Ascending aorta (tissue), 2 donors: ENCODE measurements at regions not wholly inside any gene's neighbourhood (a gene's known extent, or its start where the extent isn't known, plus 50 kb on each side); places are given as distances from the start of the nearest gene placed in this dataset.
"Not testable (repeated sequence)": the region's sequence is repeated elsewhere in the genome, so short reads cannot be mapped to it uniquely, and the experiment has no call there.

ENCODE experiments used
- DNase-seq, 2 donors: peaks; one replicate each; pipeline ENCODE4 v3.0.0-alpha.2; 2019; ENCODE audit warnings: low spot score in 2 of 2
- H3K27ac ChIP-seq, 2 donors: fragments of 200-600 bp; sonication (generic); one replicate each; pipeline ENCODE4 v1.5.1; 2016 to 2017; ENCODE audit warnings: mild to moderate bottlenecking in 1 of 2
- H3K27me3 ChIP-seq: fragments of 200-600 bp; sonication (generic); one replicate; pipeline ENCODE4 v1.5.1; 2017
- H3K36me3 ChIP-seq, 2 donors: fragments of 200-600 bp; sonication (generic); one replicate each; pipeline ENCODE4 v1.5.1; 2016
- H3K4me1 ChIP-seq, 2 donors: fragments of 200-600 bp; sonication (generic); one replicate each; pipeline ENCODE4 v1.5.1; 2016 to 2017; ENCODE audit warnings: mild to moderate bottlenecking in 1 of 2
- H3K4me3 ChIP-seq, 2 donors: fragments of 200-600 bp; sonication (generic); one replicate each; pipeline ENCODE4 v1.5.1; 2016 to 2017; ENCODE audit warnings: mild to moderate bottlenecking in 1 of 2
- H3K9me3 ChIP-seq, 2 donors: fragments of 200-600 bp; sonication (generic); one replicate each; pipeline ENCODE4 v1.5.1; 2016
- intact Hi-C: fragments of 100-400 bp; cut with DNase I; formaldehyde crosslinking; loops from one replicate; pipeline ENCODE4 v1.15.1; 2023
- TF ChIP-seq, protein P1 (sequence below), 3 experiments: fragments of 200-600 bp in 2 of 3; fragments of 450-650 bp in 1 of 3; sonication (generic) in 2 of 3; IDR thresholded peaks; one replicate each; pipeline ENCODE4 v1.5.1; 2016 to 2019; ENCODE audit warnings: antibody characterized with exemption in 3 of 3, mild to moderate bottlenecking in 1 of 3, moderate library complexity in 1 of 3

DNA sequence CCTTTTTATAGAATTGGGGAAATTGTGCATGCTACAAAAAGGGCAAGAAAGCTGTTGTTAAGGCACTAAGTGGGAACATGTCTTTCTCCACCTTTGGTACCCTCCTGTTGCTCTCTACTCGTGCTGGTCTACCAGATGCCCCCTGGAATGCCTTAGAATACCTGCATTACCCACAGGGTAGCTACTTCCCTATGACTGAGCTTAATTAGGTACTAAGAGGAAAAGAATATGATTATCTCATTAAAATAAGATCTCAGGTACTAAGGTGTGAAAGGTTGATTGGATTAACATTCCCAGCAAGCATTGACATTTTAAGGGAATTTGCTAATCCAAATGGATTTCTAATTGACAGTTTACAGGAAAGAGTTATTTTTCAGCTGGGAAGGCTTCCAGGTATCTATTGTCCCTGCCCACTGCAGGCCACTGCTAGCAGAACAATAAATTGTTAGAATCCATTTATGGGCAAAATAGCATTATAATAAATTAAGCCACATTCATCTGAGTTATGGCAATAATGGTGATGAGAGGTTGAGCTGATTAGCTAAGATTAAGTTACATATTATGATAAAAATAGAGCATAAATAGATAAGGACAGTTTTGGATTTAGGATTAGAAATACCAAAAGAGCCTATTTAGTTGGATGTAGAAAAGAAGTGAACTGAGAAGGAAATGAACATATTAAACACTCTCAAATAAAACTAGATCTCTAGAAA is 67.8 kb upstream of the GRIP1 start:
- no peaks in the 10 kb centered on the region for H3K4me1 ChIP-seq
- H3K27ac ChIP-seq: no peak overlapping the region
- no peaks in the 10 kb centered on the region for H3K27me3 ChIP-seq
- no peak for DNase-seq
- no peak overlapping the region for H3K4me3 ChIP-seq
- intact Hi-C loops: no loop called here
- TF ChIP-seq, protein P1, sequence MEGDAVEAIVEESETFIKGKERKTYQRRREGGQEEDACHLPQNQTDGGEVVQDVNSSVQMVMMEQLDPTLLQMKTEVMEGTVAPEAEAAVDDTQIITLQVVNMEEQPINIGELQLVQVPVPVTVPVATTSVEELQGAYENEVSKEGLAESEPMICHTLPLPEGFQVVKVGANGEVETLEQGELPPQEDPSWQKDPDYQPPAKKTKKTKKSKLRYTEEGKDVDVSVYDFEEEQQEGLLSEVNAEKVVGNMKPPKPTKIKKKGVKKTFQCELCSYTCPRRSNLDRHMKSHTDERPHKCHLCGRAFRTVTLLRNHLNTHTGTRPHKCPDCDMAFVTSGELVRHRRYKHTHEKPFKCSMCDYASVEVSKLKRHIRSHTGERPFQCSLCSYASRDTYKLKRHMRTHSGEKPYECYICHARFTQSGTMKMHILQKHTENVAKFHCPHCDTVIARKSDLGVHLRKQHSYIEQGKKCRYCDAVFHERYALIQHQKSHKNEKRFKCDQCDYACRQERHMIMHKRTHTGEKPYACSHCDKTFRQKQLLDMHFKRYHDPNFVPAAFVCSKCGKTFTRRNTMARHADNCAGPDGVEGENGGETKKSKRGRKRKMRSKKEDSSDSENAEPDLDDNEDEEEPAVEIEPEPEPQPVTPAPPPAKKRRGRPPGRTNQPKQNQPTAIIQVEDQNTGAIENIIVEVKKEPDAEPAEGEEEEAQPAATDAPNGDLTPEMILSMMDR (IDR thresholded peaks at IDR 0.05): no peak
- no peaks in the 10 kb centered on the region for H3K9me3 ChIP-seq
- H3K36me3 ChIP-seq: no peaks in the 10 kb centered on the region

DNA sequence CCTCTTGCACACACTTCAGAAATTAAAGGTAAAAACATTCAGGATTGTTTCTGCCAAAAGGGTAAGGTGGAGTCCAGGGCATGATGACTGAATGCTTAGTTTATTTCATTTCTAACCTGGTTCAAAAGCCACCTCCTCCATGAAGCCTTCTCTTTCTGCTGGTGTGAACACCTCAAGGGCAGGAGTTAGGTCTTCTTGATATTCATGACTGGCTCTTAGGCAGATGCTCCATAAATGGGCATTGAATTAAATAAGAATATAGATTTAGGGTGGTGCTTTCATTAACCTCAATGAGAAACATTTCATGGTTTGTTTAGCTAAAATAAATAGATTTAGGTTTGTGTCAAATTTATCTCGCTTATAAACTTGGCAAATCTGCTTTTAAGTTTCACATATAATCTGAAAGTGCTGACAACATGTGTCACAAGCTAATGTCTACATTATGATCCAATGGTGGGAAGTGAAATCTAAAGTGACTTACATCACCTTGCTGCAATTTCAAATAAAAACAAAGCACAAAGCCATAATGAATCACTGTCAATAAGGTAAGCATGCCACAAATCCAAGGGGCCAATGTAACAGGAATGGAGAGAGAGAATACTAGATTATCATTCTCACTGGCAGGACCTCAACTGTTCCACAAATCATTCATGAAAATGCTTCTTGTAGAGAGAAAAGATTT is 72.7 kb upstream of the GRIP1 start:
- no peak overlapping the region for H3K27ac ChIP-seq
- no peaks in the 10 kb centered on the region for H3K9me3 ChIP-seq
- no peaks in the 10 kb centered on the region for H3K27me3 ChIP-seq
- TF ChIP-seq, protein P1 (IDR thresholded peaks at IDR 0.05): no peak
- no peaks in the 10 kb centered on the region for H3K4me1 ChIP-seq
- H3K36me3 ChIP-seq: no peaks in the 10 kb centered on the region
- intact Hi-C loops: no loop called here
- no peak for DNase-seq
- no peak overlapping the region for H3K4me3 ChIP-seq

DNA sequence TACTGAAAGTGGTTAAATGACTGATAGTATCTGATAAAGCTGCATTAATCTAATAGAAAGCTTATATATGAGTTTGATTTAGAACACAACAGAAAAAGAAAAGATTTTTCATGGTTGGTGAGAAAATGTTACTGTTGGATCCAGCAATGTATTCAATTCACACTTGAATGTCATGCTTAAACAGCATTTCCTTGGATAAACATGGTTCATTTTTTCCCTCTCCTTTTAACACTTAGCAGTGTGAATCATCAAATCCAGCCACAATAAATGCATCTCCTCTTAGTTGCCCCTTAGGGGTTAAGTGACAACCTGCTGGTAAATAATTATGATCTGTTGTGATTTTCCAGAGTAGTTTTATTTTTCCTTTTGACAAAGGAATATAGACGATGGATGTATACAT is 74.9 kb upstream of the GRIP1 start:
- Histone ChIP-seq H3K4me1 (no peaks in the 10 kb centered on the region), H3K36me3 (no peaks in the 10 kb centered on the region), H3K27me3 (no peaks in the 10 kb centered on the region), H3K27ac (no peak overlapping the region), H3K4me3 (no peak overlapping the region), H3K9me3 (no peaks in the 10 kb centered on the region)
- TF ChIP-seq, protein P1 (IDR thresholded peaks at IDR 0.05): no peak
- no peak for DNase-seq
- intact Hi-C loops: no loop called here

DNA sequence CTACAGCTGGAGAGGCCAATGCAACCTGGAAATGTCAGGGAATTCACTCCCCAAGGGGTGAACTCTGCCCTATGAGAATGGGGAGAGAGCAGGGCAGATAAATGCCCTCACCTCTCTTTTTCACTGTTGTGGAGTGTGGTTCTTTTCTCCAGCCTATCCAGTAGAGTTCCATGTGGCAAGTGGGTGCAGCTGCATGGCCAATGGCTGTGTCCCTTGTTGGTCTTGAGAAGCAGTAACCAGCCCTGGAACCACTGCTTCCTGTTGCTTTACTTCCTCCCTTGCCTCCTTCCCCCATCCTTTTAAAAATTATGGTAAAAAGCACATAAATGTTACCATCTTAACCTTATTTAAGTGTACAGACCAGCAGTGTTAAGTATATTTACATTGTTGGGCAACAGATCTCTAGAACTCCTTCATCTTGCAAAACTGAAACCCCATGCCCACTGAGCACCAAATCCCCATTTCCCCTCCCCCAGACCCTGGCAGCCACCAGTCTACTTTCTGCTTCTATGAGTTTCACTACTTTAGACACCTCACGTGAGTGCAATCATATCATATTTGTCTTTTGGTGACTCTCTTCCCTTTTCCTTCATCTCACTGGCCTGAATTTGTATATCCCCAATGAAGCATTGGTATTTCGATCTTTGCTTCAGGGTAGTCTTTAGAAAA is 77.0 kb upstream of the GRIP1 start:
- intact Hi-C loops: no loop called here
- Histone ChIP-seq H3K27ac (no peak overlapping the region), H3K27me3 (no peaks in the 10 kb centered on the region), H3K4me1 (no peaks in the 10 kb centered on the region), H3K9me3 (no peaks in the 10 kb centered on the region), H3K4me3 (no peak overlapping the region), H3K36me3 (no peaks in the 10 kb centered on the region)
- TF ChIP-seq, protein P1 (IDR thresholded peaks at IDR 0.05): no peak
- no peak for DNase-seq

DNA sequence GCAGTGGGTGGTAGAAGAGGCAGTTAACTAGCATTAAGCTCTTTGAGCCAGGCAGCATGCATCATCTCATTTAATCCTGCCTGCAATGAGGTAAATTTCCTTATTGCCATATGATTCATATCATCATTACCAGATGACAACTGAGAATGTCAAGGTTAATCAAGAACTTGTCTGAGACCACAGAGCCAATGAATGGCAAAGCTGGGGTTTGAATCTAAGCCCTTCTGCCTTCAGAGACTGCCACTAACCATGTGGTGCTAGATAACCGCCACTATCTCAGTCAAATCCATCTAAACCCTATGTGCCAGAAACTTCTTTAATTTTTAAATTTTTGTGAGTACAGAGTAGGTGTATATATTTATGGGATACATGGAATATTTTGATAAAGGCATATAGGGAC is 77.8 kb upstream of the GRIP1 start:
- H3K36me3 ChIP-seq: no peaks in the 10 kb centered on the region
- H3K27me3 ChIP-seq: no peaks in the 10 kb centered on the region
- TF ChIP-seq, protein P1 (IDR thresholded peaks at IDR 0.05): no peak
- no peak for DNase-seq
- no peaks in the 10 kb centered on the region for H3K9me3 ChIP-seq
- no peaks in the 10 kb centered on the region for H3K4me1 ChIP-seq
- H3K27ac ChIP-seq: no peak overlapping the region
- intact Hi-C loops: no loop called here
- H3K4me3 ChIP-seq: no peak overlapping the region

DNA sequence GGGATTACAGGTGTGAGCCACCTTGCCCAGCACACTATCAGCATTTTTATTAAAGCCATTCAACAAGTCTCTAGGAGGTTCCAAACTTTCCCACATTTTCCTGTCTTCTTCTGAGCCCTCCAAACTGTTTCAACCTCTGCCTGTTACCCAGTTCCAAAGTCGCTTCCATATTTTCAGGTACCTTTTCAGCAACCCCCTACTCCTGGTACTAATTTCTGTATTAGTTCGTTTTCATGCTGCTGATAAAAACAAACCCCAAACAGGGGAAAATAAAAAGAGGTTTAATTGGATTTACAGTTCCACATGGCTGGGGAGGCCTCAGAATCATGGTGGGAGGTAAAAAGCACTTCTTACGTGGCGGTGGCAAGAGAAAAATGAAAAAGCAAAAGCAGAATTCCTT is 81.2 kb upstream of the GRIP1 start:
- H3K4me3 ChIP-seq, intact Hi-C loops, DNase-seq: not testable (repeated sequence)

More for the DNA sequence above, 81.2 kb upstream of the GRIP1 start:
- H3K4me1 ChIP-seq, H3K27ac ChIP-seq, H3K27me3 ChIP-seq, H3K36me3 ChIP-seq, H3K9me3 ChIP-seq: not testable (repeated sequence)
